ENCODE measurements at regions not wholly inside any gene's neighbourhood (a gene's known extent, or its start where the extent isn't known, plus 50 kb on each side); places are given as distances from the start of the nearest gene placed in this dataset.

- no peak overlapping the region for H3K9ac ChIP-seq (ENCODE audit: low read length)
- TF ChIP-seq POLR2A (IDR thresholded peaks at IDR 0.05; ENCODE audit: borderline replicate concordance, extremely low read depth, insufficient read depth, insufficient read length) (no peak), EZH2 (IDR thresholded peaks at IDR 0.05) (no peak), JUND (IDR thresholded peaks at IDR 0.05) (no peak), SRF (IDR thresholded peaks at IDR 0.05; ENCODE audit: low read depth) (no peak), TCF7L2 (IDR thresholded peaks at IDR 0.05; ENCODE audit: borderline replicate concordance, extremely low read depth, insufficient read depth, insufficient read length) (no peak), FOSL1 (IDR thresholded peaks at IDR 0.05; ENCODE audit: low read depth) (no peak), SP1 (IDR thresholded peaks at IDR 0.05; ENCODE audit: low read depth) (no peak), RAD21 (IDR thresholded peaks at IDR 0.05; ENCODE audit: low read depth) (no peak), POLR2AphosphoS5 (IDR thresholded peaks at IDR 0.05; ENCODE audit: low read depth, low read length) (no peak), EGR1 (IDR thresholded peaks at IDR 0.05; ENCODE audit: low read depth) (no peak), ELF1 (IDR thresholded peaks at IDR 0.05; ENCODE audit: borderline replicate concordance, low read depth) (no peak), CBX3 (IDR thresholded peaks at IDR 0.05; ENCODE audit: low read depth) (no peak), ZBTB33 (IDR thresholded peaks at IDR 0.05; ENCODE audit: extremely low read depth, insufficient replicate concordance, low read length) (no peak), ZFX (IDR thresholded peaks at IDR 0.05) (no peak), REST (IDR thresholded peaks at IDR 0.05; ENCODE audit: low read depth) (no peak), EZH2phosphoT487 (IDR thresholded peaks at IDR 0.05; ENCODE audit: borderline replicate concordance) (no peak), YY1 (IDR thresholded peaks at IDR 0.05; ENCODE audit: extremely low read depth, insufficient replicate concordance, low read depth, low read length) (no peak)
- ATAC-seq, result no peak
- BruUV-seq (replicated peaks), result no TSS peak
- H4K20me1 ChIP-seq (ENCODE audit: insufficient read depth), result no peaks in the 10 kb centered on the region
- intact Hi-C loops (cut with micrococcal nuclease), result no loop called here
- POLR2A ChIA-PET, result no interaction called here
- H3K4me2 ChIP-seq (ENCODE audit: low read length), result no peak overlapping the region
- H3K4me1 ChIP-seq (ENCODE audit: control insufficient read depth in 1 of 2, insufficient read depth in 2 of 2, low read length in 2 of 2), result no peaks in the 10 kb centered on the region
- no peaks in the 10 kb centered on the region for H3K79me2 ChIP-seq (ENCODE audit: insufficient read depth, low read length)
- no peak for DNase-seq (ENCODE audit: low read depth, low spot score)
- H3K9me2 ChIP-seq (ENCODE audit: insufficient read depth), result no peaks in the 10 kb centered on the region
- H3K4me3 ChIP-seq (replicated peaks in 1 of 2; ENCODE audit: low read depth in 1 of 2, low read length in 2 of 2), result no peak overlapping the region
- RAD21 ChIA-PET (ENCODE audit: low non-redundant PET in 1 of 2, low total read pairs in 2 of 2, uncharacterized antibody in 2 of 2, unreplicated experiment in 2 of 2), result no interaction called here
- no peaks in the 10 kb centered on the region for H3K27me3 ChIP-seq (ENCODE audit: insufficient read depth, low read length)
- no peak overlapping the region for H3K27ac ChIP-seq (ENCODE audit: low read depth, low read length)
- no peaks in the 10 kb centered on the region for H3K36me3 ChIP-seq (ENCODE audit: control insufficient read depth in 1 of 2, insufficient read depth in 2 of 2, low read length in 2 of 2)
- H3K9me3 ChIP-seq (ENCODE audit: control insufficient read depth in 1 of 2, insufficient read depth in 1 of 2, low read depth in 1 of 2, low read length in 2 of 2), result no peaks in the 10 kb centered on the region
- CTCF ChIA-PET, result no interaction called here
- H2AFZ ChIP-seq (ENCODE audit: low read depth, low read length, poor library complexity, severe bottlenecking), result no peak overlapping the region
Measured at GRCh38 chr12:20123465-20123864, 244.9 kb upstream of the PDE3A start.
